Panc1 (cell line): ENCODE measurements at regions not wholly inside any gene's neighbourhood (a gene's known extent, or its start where the extent isn't known, plus 50 kb on each side); places are given as distances from the start of the nearest gene placed in this dataset.

Source experiments
- ATAC-seq: fragments of 200-7000 bp; cut with Tn5 transposase; 2 replicates; pipeline ENCODE4 v1.9.1; 2020; ENCODE audit warnings: mild to moderate bottlenecking, moderate library complexity
- BruUV-seq: library from RNA; stranded (reverse); fragments of 400-500 nt; replicated peaks from 2 replicates; lab custom pipeline; 2021; lab: Mats Ljungman, UMichigan
- CTCF ChIA-PET: fragments of 300-600 bp; sonication (Branson Sonifier 250); formaldehyde crosslinking; loops from one replicate; lab custom pipeline; 2022; ENCODE audit warnings: antibody characterized with exemption; lab: Charles Lee
- POLR2A ChIA-PET: fragments of 300-600 bp; sonication (Branson Sonifier 250); formaldehyde crosslinking; loops from one replicate; lab custom pipeline; 2022; ENCODE audit warnings: antibody characterized with exemption; lab: Charles Lee
- DNase-seq: peaks from one replicate; pipeline ENCODE4 v3.0.0-alpha.2; 2010; ENCODE audit warnings: low read depth, low spot score
- H3K27ac ChIP-seq: 2 replicates; pipeline ENCODE4 v1.5.1; 2011; ENCODE audit warnings: mild to moderate bottlenecking, low read length, inconsistent platforms
- H3K27me3 ChIP-seq: fragments of 200-500 bp; sonication (Bioruptor generic); 2 replicates; pipeline ENCODE4 v1.6.0; 2014; ENCODE audit warnings: low read length, inconsistent platforms; ENCODE audit not compliant: control insufficient read depth, insufficient read depth
- H3K36me3 ChIP-seq: fragments of 200-500 bp; sonication (Bioruptor generic); 2 replicates; pipeline ENCODE4 v1.5.1; 2014; ENCODE audit warnings: inconsistent platforms, mild to moderate bottlenecking, low read length, moderate library complexity; ENCODE audit not compliant: control insufficient read depth, insufficient read depth
- H3K4me1 ChIP-seq: 2 replicates; pipeline ENCODE4 v1.5.1; 2011; ENCODE audit warnings: inconsistent platforms, mild to moderate bottlenecking, low read length, moderate library complexity; ENCODE audit not compliant: control insufficient read depth, insufficient read depth
- H3K4me3 ChIP-seq, 2 experiments: 2 replicates each; pipeline ENCODE4 v1.5.1; 2011 to 2012; ENCODE audit warnings: low read depth in 2 of 2, low read length in 2 of 2, mild to moderate bottlenecking in 2 of 2, inconsistent platforms in 1 of 2, moderate library complexity in 1 of 2
- H3K9me3 ChIP-seq: fragments of 200-500 bp; sonication (Bioruptor generic); 2 replicates; pipeline ENCODE4 v1.5.1; 2014; ENCODE audit warnings: low read depth, mild to moderate bottlenecking, inconsistent platforms, low read length, moderate library complexity; ENCODE audit not compliant: control insufficient read depth, insufficient read depth
- CTCF ChIP-seq: fragments of 450-650 bp; IDR thresholded peaks from 2 replicates; pipeline ENCODE4 v1.5.1; 2017; ENCODE audit warnings: mild to moderate bottlenecking
- POLR2AphosphoS5 ChIP-seq: IDR thresholded peaks from 2 replicates; pipeline ENCODE4 v1.6.1; 2012; ENCODE audit warnings: mild to moderate bottlenecking, low read depth, low read length, moderate library complexity
- REST ChIP-seq, 2 experiments: IDR thresholded peaks; 2 replicates each; pipeline ENCODE4 v1.6.1; 2011 to 2012; ENCODE audit warnings: low read depth in 2 of 2, control low read depth in 1 of 2, low read length in 1 of 2, mild to moderate bottlenecking in 1 of 2, moderate library complexity in 1 of 2; ENCODE audit not compliant: insufficient read depth in 1 of 2
- SIN3A ChIP-seq: IDR thresholded peaks from 2 replicates; pipeline ENCODE4 v1.6.1; 2012; ENCODE audit warnings: low read depth, mild to moderate bottlenecking, low read length, moderate library complexity, borderline replicate concordance; ENCODE audit not compliant: insufficient read depth
- TCF7L2 ChIP-seq: IDR thresholded peaks from 2 replicates; pipeline ENCODE4 v1.6.1; 2011; ENCODE audit warnings: mild to moderate bottlenecking, low read depth, low read length, inconsistent platforms
- in situ Hi-C: cut with HindIII; loops from 2 replicates; pipeline ENCODE4 v1.10.0; 2016; ENCODE audit warnings: low sequenced_read_pairs, low pct_unique_long_range_greater_than_20kb
- intact Hi-C: fragments of 100-400 bp; cut with micrococcal nuclease; formaldehyde crosslinking; loops from one replicate; pipeline ENCODE4 v1.10.0; 2022; ENCODE audit not compliant: unreplicated experiment

GRCh38 chr10:10213237-10213636 is 804.4 kb upstream of the CELF2 start:
- ATAC-seq = no peak
- intact Hi-C loops = no loop called here

GRCh38 chr10:10222304-10222841 is 795.3 kb upstream of the CELF2 start:
- no peaks in the 10 kb centered on the region for H3K4me1 ChIP-seq
- TF ChIP-seq SIN3A (no peak), CTCF (no peak), REST (IDR thresholded peaks at IDR 0.05; ENCODE audit: insufficient read depth in 1 of 2, low read depth in 2 of 2, low read length in 1 of 2) (no peak), POLR2AphosphoS5 (no peak), TCF7L2 (no peak)
- no peak for DNase-seq
- in situ Hi-C loops = no loop called here
- POLR2A ChIA-PET = no interaction called here
- no peaks in the 10 kb centered on the region for H3K36me3 ChIP-seq
- intact Hi-C loops = no loop called here
- H3K27ac ChIP-seq = no peak overlapping the region
- H3K9me3 ChIP-seq = no peaks in the 10 kb centered on the region
- ATAC-seq = no peak
- H3K4me3 ChIP-seq = no peak overlapping the region
- no peaks in the 10 kb centered on the region for H3K27me3 ChIP-seq
- CTCF ChIA-PET = no interaction called here
- BruUV-seq = no TSS peak

More at GRCh38 chr10:10213237-10213636, 804.4 kb upstream of the CELF2 start:
- Histone ChIP-seq H3K36me3 (no peaks in the 10 kb centered on the region), H3K9me3 (no peaks in the 10 kb centered on the region), H3K27ac (no peak overlapping the region), H3K4me3 (no peak overlapping the region), H3K4me1 (no peaks in the 10 kb centered on the region), H3K27me3 (no peaks in the 10 kb centered on the region)
- no TSS peak for BruUV-seq
- ChIA-PET CTCF (no interaction called here), POLR2A (no interaction called here)
- in situ Hi-C loops = no loop called here
- DNase-seq = no peak
- TF ChIP-seq CTCF (no peak), TCF7L2 (no peak), POLR2AphosphoS5 (no peak), SIN3A (no peak), REST (IDR thresholded peaks at IDR 0.05; ENCODE audit: insufficient read depth in 1 of 2, low read depth in 2 of 2, low read length in 1 of 2) (no peak)
